LNCaP clone FGC (cell line): ENCODE measurements at regions not wholly inside any gene's neighbourhood (a gene's known extent, or its start where the extent isn't known, plus 50 kb on each side); places are given as distances from the start of the nearest gene placed in this dataset.

Source experiments
- DNase-seq: peaks from one replicate; pipeline ENCODE4 v3.0.0-alpha.2; 2011; ENCODE audit warnings: low read depth
- H3K4me3 ChIP-seq: 2 replicates; pipeline ENCODE4 v1.5.1; 2011; ENCODE audit warnings: mild to moderate bottlenecking, low read depth, low read length, control low read depth
- CTCF ChIP-seq: IDR thresholded peaks from 2 replicates; pipeline ENCODE4 v1.5.1; 2012; ENCODE audit warnings: mild to moderate bottlenecking; ENCODE audit not compliant: control insufficient read depth, insufficient read depth; ENCODE audit errors: extremely low read depth

- no peak for TF ChIP-seq CTCF
- no peak overlapping the region for H3K4me3 ChIP-seq
- no peak for DNase-seq
These were observed 556.5 kb downstream of the GABRG2 start for GRCh38 chr5:162624110-162624509.

GRCh38 chr5:162637481-162637880 lies 569.9 kb downstream of the GABRG2 start:
- TF ChIP-seq CTCF: no peak
- no peak for DNase-seq

GRCh38 chr5:162638849-162639248 lies 571.3 kb downstream of the GABRG2 start:
- no peak for TF ChIP-seq CTCF

More at GRCh38 chr5:162637481-162637880, 569.9 kb downstream of the GABRG2 start:
- no peak overlapping the region for H3K4me3 ChIP-seq

GRCh38 chr5:162641142-162641813 lies 573.7 kb downstream of the GABRG2 start:
- no peak overlapping the region for H3K4me3 ChIP-seq
- no peak for DNase-seq
- no peak for TF ChIP-seq CTCF

More at GRCh38 chr5:162638849-162639248, 571.3 kb downstream of the GABRG2 start:
- H3K4me3 ChIP-seq: no peak overlapping the region
- DNase-seq: no peak

- DNase-seq: no peak
- no peak for TF ChIP-seq CTCF
- H3K4me3 ChIP-seq: no peak overlapping the region
These were observed 587.3 kb downstream of the GABRG2 start for GRCh38 chr5:162654661-162655405.

GRCh38 chr5:162657076-162657475 lies 589.5 kb downstream of the GABRG2 start:
- H3K4me3 ChIP-seq: no peak overlapping the region
- DNase-seq: no peak
- TF ChIP-seq CTCF: no peak
